NCI-H748 treated with DMSO at 0.1 percent for 48 hours (cell line): ENCODE measurements at regions not wholly inside any gene's neighbourhood (a gene's known extent, or its start where the extent isn't known, plus 50 kb on each side); places are given as distances from the start of the nearest gene placed in this dataset.
A peak's percentile ranks its signal among the peaks of the same experiment; 100 is the strongest.
"Not testable (repeated sequence)": the region's sequence is repeated elsewhere in the genome, so short reads cannot be mapped to it uniquely, and the experiment has no call there.

Experiments
- DNase-seq: peaks from one replicate; lab custom pipeline; 2025; lab: John Stamatoyannopoulos, UW

DNA sequence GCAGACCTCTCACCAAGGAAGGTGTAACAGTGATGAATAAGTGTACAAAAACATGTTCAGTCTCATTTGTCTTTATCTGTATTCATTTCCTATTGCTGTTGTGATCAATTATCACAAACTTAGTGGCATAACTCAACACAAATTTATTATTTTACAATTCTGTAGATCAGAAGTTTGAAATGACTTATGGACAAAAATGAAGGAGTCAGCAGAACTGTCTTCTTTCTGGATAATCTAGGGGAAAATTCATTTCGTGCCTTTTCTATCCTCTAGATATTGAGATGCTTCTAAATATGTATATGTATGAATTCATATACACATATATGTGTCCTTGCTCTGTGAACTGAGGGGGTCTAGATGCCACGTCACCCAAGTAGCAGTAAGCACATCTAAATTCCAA, 663.1 kb upstream of the MARCKS start:
- no peak for DNase-seq

DNA sequence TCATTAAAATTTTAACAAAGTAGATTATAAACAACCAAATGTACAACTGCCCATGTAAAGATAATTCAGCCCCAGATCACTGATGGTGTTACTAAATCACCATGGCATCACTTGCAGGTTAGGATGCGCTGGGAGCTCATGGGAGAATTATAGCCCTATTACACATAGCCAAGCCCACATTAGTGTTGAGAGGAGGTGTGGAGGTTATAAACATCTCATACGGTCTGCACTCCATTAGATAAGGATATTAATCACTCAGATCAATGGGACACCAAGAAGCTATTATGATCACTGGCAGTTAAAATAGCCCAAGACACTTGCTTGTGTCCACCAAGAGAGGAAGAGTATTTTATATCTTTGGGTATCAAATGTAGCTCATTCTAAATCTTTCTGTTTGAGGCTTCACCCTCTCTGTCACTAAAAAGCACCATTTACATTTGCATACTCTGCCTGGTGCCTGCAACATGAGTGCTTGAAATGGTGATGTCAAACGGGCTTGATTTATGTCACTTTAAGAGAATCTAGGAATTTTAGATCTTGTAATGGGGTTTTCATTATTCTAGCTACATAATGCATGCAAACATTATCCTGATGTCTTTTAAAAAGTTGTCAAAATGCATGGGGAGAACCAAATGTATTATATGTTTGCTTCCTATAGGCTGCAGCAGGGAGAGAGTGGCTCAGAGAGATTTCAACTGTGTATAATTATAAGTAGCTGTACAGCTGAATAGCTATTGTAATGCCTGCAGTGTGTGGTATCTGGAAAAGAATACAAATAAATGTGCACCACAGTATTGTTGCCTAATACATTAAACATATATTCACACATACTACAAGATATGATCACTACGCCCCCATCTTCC, 654.1 kb upstream of the MARCKS start:
- DNase-seq = no peak

DNA sequence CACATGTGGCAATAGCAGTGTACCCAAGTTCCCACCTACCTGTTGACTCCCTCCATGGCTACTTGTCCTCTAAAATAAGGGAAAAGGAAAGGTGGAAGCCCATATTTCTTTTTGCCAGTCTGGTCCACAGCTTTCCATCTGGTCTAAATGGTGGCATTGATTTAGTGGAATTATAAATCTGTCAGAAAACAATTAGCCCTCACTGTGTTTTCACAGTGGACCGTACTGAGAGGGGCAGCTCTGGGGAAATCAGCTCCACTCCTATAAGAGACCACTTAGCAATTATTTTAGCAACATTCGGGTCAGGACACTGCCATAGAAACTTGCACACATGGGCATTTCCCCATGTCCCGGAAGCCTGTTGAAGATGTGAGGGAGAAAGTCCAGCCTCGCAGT, 653.4 kb upstream of the MARCKS start:
- DNase-seq = no peak

DNA sequence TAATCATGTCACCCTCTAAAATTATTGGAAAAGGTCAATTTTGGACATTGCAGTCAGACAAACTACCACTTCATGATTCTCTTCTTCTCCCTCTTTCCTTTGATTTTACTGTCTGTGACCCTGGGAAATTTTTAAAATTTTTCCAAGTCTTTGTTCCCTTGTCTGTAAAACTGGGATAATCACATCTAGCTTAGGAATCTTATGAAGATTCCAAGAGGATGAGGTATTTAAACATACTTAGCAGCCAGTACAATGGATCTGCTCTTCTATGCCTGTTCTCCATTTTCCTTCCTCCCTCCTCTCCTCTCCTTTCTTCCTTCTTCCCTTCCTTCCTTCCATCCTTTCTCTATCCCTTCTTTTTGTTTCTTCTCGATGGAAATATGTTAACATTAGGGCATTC, 651.6 kb upstream of the MARCKS start:
- no peak for DNase-seq

DNA sequence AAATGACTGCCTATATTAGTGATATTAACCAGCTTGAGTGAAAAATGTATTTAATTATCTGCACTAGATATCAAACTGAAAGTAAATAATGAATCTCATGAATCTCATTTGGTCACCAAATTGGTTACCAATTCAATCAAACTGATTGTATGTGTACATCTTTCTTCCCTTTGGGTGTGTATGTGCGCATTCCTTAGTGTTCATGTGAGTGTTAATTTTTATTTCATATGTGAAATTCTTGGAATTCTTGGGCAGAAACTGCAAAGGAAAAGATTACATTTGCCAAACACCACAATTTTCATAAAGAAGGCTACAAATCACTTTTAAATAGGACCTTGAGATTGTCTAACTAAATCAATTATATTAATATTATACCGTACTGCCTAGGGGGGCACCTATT, 648.4 kb upstream of the MARCKS start:
- DNase-seq = no peak

DNA sequence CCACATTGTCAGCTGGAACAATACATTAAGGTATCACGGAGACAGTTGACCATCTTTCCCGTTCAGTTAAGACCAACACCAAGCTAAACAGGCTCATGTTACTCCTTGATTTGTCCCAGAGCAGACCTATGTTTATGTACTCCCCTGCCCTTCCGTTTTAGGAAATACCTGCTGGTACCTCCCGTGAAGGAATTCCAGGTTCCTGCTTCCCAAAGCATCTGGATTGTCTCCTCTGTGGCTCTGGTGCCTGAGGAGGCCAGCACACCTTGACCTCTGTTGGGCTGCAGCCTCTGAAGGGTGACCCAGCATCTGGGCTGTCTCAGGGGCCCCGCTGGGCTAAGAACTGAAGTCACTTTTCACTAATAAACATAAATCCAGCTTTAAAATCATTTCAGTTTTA, 647.8 kb upstream of the MARCKS start:
- no peak for DNase-seq

DNA sequence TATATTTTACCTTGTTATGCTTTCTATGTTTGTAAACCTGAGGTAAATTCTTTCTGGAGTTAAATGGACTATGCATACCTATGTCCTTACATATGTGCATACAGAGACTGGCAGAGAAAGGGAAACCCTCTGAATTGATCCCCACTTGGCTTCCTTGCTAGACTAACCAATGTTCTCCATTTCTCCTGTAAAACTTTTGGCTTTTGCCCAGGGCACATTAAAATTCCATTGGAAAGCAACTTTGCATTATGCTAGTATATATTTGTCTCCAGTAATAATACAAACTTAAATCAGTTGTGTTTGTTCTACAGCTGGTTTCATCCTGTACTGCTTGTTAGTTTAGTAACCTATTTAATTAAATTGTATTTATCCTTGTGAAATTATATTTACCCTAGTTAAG, 646.0 kb upstream of the MARCKS start:
- no peak for DNase-seq

DNA sequence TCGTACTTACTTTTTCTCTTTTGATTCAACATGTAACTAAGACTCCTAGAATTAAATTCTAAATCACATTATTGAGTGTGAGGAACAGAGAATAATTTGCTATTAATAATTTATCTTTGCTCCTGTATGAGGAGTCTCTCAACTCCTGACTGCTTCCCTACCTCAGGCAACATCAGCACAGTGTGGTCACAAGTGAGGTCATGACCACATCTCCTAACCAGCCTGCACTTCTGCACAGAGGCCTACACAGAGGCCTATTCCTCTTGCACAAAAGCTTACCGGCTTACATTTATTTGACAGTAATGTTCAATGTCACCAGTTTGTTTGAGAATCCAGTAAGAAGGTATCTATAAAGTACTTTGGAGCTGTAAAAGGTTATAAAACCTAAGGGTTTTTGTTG, 637.4 kb upstream of the MARCKS start:
- no peak for DNase-seq

DNA sequence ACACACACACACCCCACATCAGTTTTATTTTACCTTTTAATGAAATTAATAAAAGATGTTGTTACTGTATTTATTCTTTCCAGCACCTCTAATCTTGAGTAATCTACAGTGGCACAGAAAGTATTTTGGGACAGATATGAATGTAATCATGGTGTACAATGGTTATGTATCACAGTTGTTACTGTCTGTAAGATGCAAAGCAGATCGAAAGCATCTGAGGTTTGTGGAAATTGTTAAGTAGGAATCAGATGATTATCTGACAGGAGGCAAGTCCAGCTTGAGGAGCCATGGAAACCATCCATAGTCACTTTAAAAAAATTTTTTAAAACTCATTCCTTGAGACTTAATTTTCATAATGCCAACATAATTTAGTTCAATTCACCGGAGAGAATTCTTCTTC, 636.3 kb upstream of the MARCKS start:
- DNase-seq = no peak

DNA sequence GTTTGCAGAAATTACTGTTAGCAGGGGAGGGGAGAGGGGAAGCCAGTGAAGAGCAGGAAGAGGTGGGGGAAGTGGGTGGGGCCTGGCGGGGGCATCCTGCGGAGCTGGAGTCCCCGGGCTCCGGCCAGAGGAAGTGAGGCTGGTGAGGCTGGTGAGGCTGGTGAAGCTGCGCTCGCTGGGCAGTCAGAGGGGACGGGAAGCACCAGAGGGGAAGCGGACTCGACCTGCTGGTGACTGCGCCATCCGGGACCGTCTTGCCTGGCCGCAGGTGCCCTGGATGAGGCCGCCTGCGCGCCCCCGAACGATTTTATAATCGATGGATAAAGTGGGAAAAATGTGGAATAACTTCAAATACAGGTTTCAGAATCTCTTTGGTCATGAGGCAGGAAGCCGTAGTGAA, 635.3 kb upstream of the MARCKS start:
- DNase-seq = no peak

DNA sequence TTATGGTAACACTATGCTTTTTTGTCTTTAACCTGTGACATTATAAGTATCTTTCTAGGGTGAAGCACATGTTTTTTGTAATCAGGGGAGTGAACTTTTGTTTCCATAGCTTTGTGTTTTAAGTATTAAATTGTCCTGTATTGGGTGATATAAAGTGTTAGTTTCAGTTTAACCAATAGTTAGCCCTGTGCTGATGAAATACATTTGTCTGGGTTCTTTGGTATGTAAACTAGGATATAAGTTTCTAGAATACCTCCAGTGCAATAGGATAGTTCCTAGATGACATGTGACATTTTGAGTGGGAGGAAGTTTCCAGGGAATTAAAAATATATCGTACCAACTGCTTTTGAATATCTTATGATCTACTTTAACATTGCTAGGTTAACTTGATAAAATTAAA, 611.0 kb upstream of the MARCKS start:
- DNase-seq = no peak

DNA sequence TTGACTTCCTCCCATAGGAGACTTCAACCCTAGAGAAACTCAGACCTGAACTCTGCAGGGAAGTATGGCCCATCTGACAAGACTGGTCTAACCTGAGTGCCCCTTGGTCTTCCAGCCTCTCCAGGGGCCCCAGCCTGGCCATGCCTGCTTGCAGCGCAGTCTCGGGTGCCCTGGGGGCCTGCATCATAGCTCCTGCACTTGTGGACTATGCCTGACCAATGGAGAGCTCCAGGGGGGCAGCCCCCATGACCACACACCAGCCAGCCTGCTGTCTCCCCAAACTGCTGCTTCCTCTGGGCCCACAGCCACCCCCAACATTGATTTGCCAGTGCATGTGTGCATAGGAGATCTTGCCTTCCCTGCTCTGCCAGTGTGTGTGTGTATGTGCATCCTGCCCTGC, 608.6 kb upstream of the MARCKS start:
- DNase-seq = no peak

DNA sequence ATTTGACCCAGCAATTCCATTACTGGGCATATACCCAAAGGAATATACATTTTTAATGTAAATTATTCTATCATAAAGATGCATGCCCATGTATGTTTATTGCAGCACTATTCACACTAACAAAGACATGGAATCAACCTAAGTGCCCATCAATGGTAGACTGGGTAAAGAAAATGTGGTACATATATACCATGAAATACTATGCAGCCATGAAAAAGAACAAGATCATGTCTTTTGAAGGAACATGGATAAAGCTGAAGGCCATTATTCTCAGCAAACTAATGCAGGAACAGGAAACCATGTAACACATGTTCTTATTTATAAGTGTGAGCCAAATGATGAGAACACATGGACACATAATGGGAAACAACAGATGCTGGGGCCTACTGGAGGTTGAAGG, 603.0 kb upstream of the MARCKS start:
- not testable (repeated sequence) for DNase-seq

DNA sequence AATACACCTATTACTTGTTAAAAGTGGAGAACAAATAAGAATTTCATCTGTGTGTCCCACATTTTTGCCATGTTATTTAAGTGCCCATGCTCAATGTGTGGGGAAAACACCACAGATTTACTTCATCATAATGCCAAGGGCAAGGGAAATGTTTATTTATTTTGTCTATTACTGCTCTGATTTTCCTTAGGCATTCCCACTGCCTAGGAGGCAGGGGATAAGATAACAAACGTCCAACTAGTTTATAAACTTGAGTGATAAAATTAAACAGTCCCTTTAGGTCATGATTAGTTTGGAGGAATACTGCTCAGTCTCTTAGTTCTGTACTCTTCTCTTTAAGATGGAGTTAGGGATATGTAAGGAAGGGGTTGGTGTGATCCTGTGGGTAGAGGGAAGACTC, 598.4 kb upstream of the MARCKS start:
- DNase-seq = no peak

DNA sequence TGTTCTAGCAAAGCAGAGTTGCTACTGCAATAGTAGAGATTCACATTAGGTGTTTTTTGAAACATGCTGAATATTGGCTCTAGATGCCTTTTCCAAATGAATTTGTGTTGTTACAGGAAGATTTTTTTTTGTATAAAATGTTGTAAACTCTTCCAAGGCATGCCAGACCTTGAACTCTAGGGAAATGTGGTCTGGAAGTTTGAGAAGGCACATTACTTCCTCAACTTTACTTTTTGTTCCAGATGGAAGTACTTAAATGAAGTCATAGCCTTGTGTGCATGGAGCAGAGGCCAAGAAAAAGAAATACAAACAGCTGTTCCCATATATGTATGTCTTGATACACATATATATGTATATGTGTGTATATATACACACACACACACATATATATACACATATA, 585.7 kb upstream of the MARCKS start:
- no peak for DNase-seq

DNA sequence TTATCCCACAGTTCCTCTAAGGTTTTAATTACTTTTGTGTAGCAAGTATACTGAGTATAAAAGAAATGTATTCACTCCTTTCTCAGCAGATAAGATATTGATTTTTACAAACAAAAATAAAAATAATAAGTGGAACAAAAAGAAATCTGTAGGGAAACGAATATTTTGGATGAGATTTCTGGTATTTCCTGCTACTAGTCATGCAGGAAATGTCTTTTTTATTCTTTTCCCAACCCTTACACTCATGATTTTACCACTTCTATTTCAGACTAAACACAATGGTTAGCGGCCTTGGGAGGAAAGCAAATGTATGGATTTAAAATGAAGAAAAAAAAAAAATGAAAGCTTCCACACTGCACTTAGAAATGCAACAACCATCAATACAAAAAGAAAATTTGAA, 580.5 kb upstream of the MARCKS start:
- DNase-seq = no peak

DNA sequence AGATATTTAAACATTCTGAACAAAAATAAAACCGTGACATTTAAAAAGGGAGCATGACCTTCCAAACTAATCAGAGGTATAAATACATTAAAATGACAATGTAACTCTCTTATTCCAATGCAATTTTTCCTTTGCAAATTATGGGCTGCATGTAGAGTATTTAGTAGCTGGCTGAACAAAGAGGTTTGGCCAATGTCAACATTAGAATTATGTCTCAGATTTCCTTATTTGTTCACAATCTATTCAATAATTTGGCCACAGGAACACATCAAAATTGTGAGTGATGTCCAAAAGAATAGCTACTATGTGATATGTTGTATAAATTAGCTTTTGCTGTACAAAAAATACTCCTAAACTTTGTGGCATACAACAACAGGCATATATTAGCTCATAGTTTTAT, 580.0 kb upstream of the MARCKS start:
- peak; percentile 36 for DNase-seq

DNA sequence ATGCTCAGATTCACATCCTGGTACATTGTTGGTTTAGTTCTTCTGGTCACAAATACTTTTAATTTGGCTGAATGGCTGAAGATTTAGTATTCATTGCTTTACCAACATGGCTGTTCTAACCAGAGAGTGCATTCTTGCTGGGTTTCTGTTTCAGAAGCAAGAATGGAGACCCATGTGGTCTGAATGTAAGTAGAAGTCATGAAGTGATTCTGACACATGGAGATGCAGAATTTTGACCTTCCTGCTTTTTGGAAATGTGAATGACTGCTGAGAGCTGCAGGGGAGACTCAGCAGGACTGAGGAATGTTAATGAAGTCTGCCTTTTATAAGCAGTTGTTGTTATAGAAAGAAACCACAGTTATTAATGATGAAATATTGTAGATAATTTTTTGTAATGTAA, 576.1 kb upstream of the MARCKS start:
- no peak for DNase-seq

DNA sequence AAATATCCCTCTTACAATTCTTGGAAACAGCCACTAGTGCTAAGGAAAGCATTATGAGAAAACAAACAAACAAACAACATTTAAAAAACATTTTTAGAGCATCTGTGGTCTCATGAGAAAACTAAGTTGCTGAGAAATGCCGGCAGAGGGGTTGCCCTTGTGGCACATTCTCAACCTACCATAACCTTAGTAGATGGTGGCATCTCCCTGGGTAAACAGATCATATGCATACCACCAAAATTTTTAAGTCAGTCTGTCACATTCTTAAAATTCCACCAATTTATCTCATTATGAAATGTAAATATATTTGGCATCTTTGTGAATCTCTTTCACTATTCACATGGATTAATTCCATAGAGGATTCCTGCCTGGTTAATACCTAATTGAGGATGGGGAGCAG, 575.7 kb upstream of the MARCKS start:
- DNase-seq = no peak

DNA sequence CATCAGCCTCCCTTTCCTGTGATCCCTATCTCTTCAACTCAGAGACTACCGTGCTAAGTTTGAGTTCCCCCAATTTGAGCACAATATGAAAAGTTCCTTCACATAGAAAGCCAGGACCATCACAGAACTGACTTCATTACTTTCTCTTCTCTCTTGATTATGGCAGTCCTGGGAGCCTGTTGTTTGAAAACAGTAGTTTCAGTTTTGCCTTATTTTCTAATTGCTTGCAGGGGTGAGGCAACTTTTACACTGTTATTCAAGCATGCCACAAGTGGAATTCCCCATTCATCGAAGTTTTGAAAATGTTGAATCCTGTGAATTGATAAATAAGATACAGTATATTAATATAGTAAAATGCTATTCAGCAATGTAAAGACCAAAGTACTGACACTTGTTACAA, 569.7 kb upstream of the MARCKS start:
- no peak for DNase-seq

DNA sequence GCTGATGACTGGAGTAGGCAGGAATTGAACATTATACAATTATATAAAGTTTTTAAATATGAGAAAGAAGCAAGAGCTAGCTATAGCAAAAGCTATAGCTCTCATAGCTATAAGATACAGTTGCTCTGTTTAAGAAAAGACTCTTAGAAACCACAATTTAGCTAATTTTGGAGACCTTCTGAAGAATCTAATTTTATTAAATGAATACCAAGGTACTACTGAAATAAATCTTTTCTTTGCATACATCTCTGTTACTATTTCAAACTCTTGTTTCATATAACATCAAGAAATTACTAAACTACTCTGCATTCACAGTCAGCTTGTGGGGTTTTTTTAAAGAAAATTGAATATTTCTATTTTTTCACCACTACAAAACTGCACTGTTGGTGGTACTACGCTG, 568.7 kb upstream of the MARCKS start:
- DNase-seq = no peak

DNA sequence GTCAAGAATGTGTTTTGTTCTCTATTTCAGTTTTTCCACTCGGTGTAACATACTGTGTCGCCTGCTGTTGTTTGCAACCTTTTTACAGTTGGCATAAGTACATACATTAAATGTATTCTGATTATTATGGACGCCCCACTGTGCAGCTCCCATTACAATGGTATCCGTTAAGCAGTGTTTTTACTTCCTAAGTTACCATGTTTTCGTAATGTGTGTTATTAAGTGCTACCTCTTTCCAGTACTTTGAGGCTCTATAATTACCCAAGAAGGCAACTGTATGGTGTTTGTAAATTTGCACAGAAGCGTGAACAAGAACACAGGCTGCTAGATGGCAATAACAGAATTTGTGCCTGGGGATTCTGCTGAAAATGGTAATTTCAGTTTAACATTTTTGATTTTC, 568.0 kb upstream of the MARCKS start:
- DNase-seq = peak; percentile 94

DNA sequence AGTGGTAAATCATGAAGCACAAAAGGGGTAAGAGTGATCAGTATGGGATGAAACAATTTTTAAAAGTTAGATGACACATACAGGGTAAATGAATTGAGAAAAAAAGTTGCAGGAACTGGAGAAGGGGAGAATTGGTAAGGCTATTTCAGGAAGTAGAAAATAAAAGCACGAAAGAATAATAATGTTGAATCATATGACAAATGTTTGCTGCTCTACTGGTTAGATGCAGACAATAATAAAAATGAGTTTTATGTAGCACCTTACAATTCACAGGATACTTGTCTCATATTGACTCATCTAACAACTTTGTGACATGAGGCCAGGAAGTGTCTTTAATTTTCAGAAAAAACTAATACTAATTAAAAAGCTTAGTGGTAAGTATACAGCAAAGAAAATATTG, 566.5 kb upstream of the MARCKS start:
- DNase-seq = no peak

DNA sequence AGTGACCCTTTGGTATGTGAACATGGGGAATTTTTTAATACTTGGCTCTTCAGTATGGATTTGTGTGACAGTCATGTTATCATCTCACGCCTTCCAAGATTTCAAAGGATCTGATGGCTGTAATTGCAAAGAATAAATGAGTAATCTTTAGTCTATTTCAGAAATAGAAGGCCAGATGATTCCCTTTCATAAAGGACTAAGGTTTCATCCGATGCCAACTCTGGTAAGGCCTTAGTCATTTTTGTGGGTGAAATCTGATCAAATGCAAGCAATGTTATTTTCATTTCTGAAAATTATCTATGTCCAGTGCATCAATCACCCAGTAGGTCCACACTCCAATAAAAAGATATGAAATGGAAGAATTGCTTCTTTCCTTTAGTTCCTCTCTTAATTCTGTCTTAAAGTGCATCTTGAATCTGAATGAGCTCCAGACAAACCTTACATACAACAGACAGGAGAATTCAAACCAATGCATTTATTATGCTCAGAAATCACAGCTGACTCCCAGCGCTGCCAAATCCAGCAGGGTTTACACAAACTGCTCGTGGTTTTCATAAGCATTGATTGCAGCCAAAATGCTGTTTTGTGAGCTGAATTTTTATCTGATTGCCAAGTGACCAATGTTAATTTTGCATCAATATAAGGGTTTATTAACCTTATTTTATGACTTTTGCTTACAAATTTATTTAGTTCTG, 565.2 kb upstream of the MARCKS start:
- no peak for DNase-seq
